NCI-H1417 treated with DMSO at 0.1 percent for 48 hours (cell line): ENCODE measurements at regions not wholly inside any gene's neighbourhood (a gene's known extent, or its start where the extent isn't known, plus 50 kb on each side); places are given as distances from the start of the nearest gene placed in this dataset.

Experiments used
- DNase-seq: peaks from one replicate; lab custom pipeline; 2025; lab: John Stamatoyannopoulos, UW

- DNase-seq: no peak
These were observed 456.3 kb upstream of the ARRDC4 start for GRCh38 chr15:97504031-97504792.

GRCh38 chr15:97517737-97518136 lies 442.8 kb upstream of the ARRDC4 start:
- DNase-seq: no peak

GRCh38 chr15:97520689-97521088 lies 439.8 kb upstream of the ARRDC4 start:
- DNase-seq: no peak

- DNase-seq: no peak
These were observed 438.9 kb upstream of the ARRDC4 start for GRCh38 chr15:97521381-97522285.

- DNase-seq: no peak
These were observed 438.2 kb upstream of the ARRDC4 start for GRCh38 chr15:97522347-97522746.

GRCh38 chr15:97525809-97526208 lies 434.7 kb upstream of the ARRDC4 start:
- no peak for DNase-seq

GRCh38 chr15:97528238-97528637 lies 432.3 kb upstream of the ARRDC4 start:
- DNase-seq: no peak

- DNase-seq: no peak
These were observed 414.7 kb upstream of the ARRDC4 start for GRCh38 chr15:97545799-97546198.

- DNase-seq: peak; percentile 23
These were observed 413.1 kb upstream of the ARRDC4 start for GRCh38 chr15:97547381-97547780.

- no peak for DNase-seq
These were observed 399.0 kb upstream of the ARRDC4 start for GRCh38 chr15:97561529-97561928.

- no peak for DNase-seq
These were observed 397.0 kb upstream of the ARRDC4 start for GRCh38 chr15:97563516-97563915.

- DNase-seq: no peak
These were observed 393.5 kb upstream of the ARRDC4 start for GRCh38 chr15:97566961-97567360.

- DNase-seq: no peak
These were observed 393.1 kb upstream of the ARRDC4 start for GRCh38 chr15:97567411-97567810.

- no peak for DNase-seq
These were observed 383.4 kb upstream of the ARRDC4 start for GRCh38 chr15:97576929-97577645.

- no peak for DNase-seq
These were observed 375.1 kb upstream of the ARRDC4 start for GRCh38 chr15:97585408-97585807.

- DNase-seq: no peak
These were observed 367.7 kb upstream of the ARRDC4 start for GRCh38 chr15:97592778-97593177.

- DNase-seq: no peak
These were observed 362.7 kb upstream of the ARRDC4 start for GRCh38 chr15:97597801-97598200.

GRCh38 chr15:97598353-97598798 lies 362.1 kb upstream of the ARRDC4 start:
- DNase-seq: peak; percentile 3

- no peak for DNase-seq
These were observed 360.3 kb upstream of the ARRDC4 start for GRCh38 chr15:97600190-97600589.

- no peak for DNase-seq
These were observed 355.8 kb upstream of the ARRDC4 start for GRCh38 chr15:97604677-97605076.

- DNase-seq: no peak
These were observed 345.4 kb upstream of the ARRDC4 start for GRCh38 chr15:97615114-97615513.

GRCh38 chr15:97623091-97623661 lies 337.3 kb upstream of the ARRDC4 start:
- no peak for DNase-seq
